Stimulated activated naive CD8-positive, alpha-beta T cell treated with anti-CD3 and anti-CD28 coated beads, Interleukin-15, Interleukin-2, amounts not matched to agents 100 U/mL and 50 U/mL, for 24 hours (primary cell): ENCODE measurements at regions not wholly inside any gene's neighbourhood (a gene's known extent, or its start where the extent isn't known, plus 50 kb on each side); places are given as distances from the start of the nearest gene placed in this dataset.

Experiments used
- ATAC-seq: fragments of 150-1000 bp; cut with Tn5 transposase; one replicate; pipeline ENCODE4 v1.10.0; 2021
- DNase-seq: peaks from one replicate; pipeline ENCODE4 v3.0.0; 2021

DNA sequence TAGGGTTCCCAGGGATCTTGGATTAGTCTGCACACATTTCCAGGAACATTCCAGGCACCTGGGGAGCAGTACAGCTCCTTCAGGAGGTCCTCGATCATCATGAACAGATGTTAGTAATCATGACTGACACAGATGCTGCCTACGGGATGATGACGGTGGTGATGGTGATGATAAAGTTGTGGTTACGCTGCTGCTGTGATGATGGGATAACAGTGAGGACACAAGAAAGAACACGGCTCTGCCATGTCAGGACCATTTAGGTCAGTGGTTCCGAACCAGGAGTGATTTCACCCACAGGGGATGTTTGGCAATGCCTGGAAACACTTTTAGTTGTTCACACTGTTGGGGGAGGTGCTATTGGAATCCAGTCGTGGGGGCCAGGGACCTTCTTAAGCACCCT, 1193.0 kb downstream of the UQCRFS1 start:
- DNase-seq (no peak), ATAC-seq (no peak)

- DNase-seq (no peak), ATAC-seq (no peak)
Observed at GRCh38 chr19:28019371-28019770, 1193.6 kb downstream of the UQCRFS1 start.

GRCh38 chr19:28018499-28018898, 1194.5 kb downstream of the UQCRFS1 start:
- DNase-seq (no peak), ATAC-seq (no peak)

DNA sequence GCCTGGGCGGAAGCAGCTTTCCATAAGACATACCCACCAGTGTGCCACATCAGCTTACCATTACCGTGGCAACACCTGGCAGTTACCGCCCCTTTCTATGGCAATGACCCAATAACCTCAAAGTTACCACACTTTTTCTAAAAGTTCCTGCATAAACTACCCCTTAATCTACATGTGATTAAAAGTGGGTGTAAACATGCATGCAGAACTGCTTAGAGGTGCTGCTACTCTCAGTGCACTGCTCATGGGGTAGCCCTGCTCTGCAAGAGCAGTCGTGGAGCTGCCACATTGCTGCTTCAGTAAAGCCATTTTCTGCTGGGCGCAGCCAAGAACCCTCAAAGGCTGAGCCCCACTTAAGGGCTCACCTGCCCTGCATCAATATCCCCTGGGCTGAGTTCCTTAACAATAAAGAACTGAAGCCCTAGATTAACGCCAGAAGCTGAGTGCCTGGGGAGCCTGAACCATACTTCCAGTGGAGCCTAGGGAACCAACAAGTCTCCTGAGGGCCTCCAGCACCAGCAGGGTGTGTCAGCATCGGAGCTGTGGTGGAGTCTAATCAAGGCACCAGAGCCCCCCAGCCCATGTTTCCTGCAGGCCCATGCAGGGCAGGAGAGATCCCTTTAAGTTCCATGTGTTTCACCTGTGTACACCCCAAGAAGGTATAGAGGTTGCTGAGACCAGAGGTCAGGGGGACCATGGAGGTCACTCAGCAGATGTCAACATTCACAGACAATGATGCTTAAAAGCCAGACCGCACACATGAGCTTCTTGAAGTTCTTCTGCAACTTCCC, 1198.1 kb downstream of the UQCRFS1 start:
- ATAC-seq (no peak), DNase-seq (no peak)

- no peak for ATAC-seq
- DNase-seq, result no peak
Observed at GRCh38 chr19:28012361-28012760, 1200.6 kb downstream of the UQCRFS1 start.

GRCh38 chr19:28010656-28011055, 1202.3 kb downstream of the UQCRFS1 start:
- ATAC-seq (no peak), DNase-seq (no peak)

DNA sequence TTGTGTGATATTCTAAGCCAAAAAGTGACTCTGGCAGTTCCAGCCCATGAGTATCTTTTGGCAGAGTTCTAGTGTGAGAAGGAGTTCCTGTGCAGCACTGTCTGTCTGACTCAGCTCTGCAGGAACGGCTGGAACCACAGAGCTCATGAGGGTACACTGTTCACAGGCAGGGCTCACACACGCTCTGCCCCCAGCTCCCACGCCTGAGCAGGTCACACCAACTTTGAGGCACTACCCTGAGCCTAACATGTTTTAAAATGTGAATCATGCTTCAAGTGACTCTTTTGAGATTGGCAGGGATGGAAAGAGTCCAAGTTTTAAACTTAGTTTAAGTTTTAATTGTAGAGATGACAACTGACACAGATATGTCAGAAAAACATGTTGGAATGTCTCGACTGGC, 1203.3 kb downstream of the UQCRFS1 start:
- no peak for DNase-seq
- no peak for ATAC-seq

DNA sequence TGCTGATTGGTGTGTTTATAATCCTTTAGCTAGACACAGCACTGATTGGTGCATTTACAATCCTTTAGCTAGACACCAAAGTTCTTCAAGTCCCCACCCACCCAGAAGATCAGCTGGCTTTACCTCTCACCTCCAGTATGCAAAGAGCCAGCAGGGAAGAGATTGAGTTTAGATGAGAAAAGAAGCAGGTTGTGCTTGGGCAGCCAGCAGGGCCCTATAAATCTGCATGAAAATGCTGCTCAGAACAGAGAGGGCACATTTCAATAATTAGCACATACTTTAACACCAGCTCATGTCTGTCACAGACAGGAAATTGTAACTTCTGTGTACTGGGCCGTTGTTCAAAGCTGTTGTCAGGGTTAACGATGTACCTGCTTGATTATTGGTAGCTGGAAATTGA, 1204.3 kb downstream of the UQCRFS1 start:
- no peak for DNase-seq
- ATAC-seq, result no peak

DNA sequence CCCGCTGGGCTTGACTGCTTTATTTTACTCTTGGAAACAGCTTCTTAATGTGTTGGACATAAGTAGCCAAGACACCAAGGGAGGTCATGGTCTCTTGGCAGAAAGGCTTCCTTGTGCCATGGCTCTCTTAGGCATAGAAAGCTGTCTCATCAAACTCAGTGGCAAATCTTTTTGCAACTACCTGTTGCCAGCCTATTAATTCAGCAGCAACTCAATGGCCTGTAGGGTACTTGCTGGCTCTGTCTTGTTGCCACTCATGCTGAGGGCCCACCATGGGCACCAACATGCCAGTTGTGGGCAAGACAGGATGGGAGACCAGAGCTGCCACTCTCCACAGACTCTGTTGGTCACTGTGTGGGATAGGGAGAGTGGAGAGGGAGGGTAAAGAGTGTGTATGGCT, 1209.4 kb downstream of the UQCRFS1 start:
- DNase-seq, result no peak
- no peak for ATAC-seq

- ATAC-seq, result no peak
- DNase-seq, result no peak
Observed at GRCh38 chr19:27997069-27997468, 1215.9 kb downstream of the UQCRFS1 start.

GRCh38 chr19:27993619-27994570, 1219.1 kb downstream of the UQCRFS1 start:
- ATAC-seq (no peak), DNase-seq (no peak)

DNA sequence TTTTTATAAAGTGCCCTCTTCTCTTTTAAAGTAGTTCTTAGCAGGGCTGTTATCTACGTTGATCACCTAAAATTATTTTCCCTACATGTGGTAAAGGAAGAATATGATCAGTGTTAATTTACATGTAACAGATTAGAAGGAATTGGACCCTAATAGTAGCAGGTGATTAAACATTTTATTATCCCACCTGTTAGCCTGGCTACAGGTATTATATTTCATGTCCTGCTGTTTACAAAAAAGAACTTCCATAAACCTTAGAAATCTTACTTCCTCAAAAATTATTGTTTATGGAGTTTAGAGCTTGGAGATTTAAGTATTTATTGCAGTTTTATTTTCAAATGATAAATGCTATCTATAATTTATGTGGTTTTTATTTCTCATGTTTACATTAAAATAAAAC, 1226.7 kb downstream of the UQCRFS1 start:
- no peak for ATAC-seq
- no peak for DNase-seq

DNA sequence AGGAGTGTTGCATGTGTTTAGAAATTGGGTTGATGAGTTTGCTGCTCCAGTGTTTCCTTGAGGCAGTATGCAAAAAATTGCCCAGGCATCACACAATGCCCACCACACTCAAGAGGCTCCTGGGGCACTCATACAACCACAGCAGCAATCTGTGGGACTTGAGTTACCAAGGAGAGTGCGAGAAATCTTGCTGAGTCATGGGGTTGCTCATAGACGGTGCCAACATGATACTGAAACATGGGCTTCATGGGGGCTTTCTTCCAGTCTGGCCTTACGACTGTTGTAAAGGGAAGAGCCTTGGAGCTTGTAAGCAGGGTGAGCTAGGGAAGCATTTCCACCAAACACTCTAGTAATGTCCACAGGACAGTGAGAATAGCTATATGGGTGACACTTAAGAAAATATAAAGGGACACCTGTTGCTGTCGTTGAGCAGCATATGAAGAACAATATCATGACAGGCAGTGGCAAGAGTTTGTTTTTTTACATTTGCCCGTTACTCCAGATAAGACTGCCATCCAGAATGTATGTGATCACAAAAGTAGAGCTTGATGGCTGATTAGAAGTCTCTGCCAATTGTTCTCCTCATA, 1237.4 kb downstream of the UQCRFS1 start:
- ATAC-seq, result no peak
- no peak for DNase-seq

- DNase-seq, result peak; percentile 6
- no peak for ATAC-seq
Observed at GRCh38 chr19:27974082-27974513, 1238.9 kb downstream of the UQCRFS1 start.

- ATAC-seq (no peak), DNase-seq (no peak)
Observed at GRCh38 chr19:27972291-27973040, 1240.5 kb downstream of the UQCRFS1 start.

- ATAC-seq, result no peak
- no peak for DNase-seq
Observed at GRCh38 chr19:27971869-27972268, 1241.1 kb downstream of the UQCRFS1 start.

DNA sequence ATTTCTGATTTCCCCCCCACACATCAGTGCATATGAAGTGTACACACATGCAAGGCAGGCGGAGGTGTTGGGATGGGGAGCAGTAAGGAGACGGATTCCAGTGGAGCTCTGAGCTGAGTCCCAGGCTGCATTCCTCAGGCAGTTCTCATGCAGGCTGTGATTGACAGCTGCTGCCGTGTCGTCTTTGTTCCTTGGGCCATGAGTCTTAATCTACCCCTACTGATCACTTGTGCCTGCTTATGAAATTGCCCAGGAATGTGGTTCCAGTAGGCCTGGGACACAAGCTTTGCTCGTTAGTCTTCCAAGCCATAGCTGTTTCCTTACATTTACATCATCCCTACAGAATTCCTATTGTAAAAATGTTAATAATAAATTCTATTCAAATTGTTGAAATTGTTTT, 1241.9 kb downstream of the UQCRFS1 start:
- ATAC-seq, result no peak
- no peak for DNase-seq

GRCh38 chr19:27966390-27966816, 1246.5 kb downstream of the UQCRFS1 start:
- DNase-seq (no peak), ATAC-seq (no peak)

DNA sequence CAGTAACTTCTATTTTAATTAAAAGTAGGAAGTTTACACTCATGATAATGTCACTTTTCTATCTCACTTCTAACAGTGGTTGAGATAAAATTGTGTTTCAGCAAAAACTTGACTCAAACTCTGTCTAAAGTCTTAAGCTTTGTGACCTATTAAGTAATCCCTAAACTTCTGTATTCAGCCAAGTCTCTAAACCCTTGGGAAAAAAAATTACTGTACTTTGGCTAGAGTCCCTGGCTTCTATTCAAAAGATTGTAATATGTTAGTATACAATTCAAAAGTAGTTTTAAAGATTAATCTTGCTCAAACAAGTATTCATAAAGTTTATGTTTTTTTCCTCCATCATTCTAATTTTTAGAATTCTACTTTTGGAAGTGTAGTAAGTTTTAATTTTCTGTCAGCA, 1248.8 kb downstream of the UQCRFS1 start:
- DNase-seq, result no peak
- no peak for ATAC-seq

DNA sequence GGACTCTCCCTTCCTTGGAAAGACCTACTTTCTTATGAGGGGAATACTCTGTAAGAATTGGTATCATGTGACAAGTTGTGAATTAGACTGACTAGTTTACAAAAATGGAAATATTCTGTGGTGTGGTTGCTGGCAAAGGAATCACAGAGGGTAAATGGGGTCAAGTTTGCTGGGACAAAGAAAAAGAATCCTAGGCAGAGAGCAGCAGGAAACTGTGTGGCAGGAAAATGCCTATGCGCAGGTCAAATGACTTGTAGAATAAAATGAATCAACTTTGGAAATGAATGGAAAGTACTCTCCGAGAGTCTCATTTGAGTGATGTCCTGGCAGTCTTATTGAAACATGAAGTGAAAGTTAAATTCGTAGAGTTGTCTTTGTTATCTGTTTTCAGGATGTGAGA, 1250.7 kb downstream of the UQCRFS1 start:
- no peak for ATAC-seq
- DNase-seq, result no peak

DNA sequence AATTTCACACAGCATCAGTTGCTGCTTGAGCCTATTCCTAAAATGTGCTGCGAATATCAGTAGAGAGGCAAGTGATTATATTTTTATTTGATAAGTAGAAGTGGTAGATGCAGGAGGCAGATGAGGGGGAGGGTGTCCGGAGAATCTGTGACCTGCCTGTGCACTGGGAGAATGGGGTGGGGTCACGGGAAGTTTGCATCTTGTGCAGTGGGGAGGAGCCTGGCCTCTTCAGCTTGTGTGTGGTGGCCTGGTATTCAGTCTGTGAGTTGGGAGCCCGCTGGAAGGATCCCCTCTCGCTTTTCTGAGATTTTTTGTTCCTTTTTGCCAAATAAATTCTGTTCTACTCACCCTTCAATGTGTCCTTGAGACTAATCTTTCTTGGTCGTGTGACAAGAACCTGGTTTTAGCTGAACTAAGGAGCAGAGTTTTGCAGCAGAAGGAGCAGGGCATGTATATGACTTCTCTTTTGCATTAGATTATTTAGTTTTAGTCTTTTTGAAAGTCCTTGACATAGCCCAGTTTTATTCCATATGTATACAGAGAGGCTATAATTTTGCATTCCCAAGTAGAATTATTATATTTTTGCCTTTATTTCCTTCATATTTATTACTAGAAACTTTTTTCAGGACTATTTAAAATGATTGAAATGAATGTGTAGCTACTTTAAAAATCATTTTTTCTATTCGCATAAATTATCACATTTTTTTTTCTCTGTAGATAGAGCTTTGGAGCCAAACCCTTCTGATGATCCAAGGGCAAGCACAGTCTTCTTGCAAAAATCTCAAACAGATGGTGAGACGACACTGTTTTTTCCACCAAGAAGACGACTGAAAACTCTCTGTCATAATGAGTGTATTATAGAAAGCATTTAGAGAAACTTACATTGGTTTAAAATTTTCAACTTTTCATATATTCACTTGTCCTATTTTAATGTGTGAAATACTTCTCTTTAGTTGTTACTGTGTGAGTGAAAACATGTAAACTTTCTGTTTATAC, 1257.2 kb downstream of the UQCRFS1 start:
- DNase-seq, result no peak
- no peak for ATAC-seq
